Choroid plexus epithelial cell (primary cell): ENCODE measurements at regions not wholly inside any gene's neighbourhood (a gene's known extent, or its start where the extent isn't known, plus 50 kb on each side); places are given as distances from the start of the nearest gene placed in this dataset.

ENCODE experiments used
- DNase-seq: peaks from one replicate; pipeline ENCODE4 v3.0.0-alpha.2; 2010; ENCODE audit warnings: low read depth
- H3K4me3 ChIP-seq: 2 replicates; pipeline ENCODE4 v1.5.1; 2011; ENCODE audit warnings: low read depth, mild to moderate bottlenecking, control low read depth, low read length, moderate library complexity
- CTCF ChIP-seq: conservative IDR thresholded peaks from 2 replicates; pipeline ENCODE4 v1.5.1; 2011; ENCODE audit warnings: low read depth, mild to moderate bottlenecking, control low read depth, inconsistent platforms, low read length, moderate library complexity

GRCh38 chr1:193525411-193525810 lies 339.0 kb upstream of the B3GALT2 start:
- H3K4me3 ChIP-seq = no peak overlapping the region
- no peak for DNase-seq
- no peak for TF ChIP-seq CTCF

DNA sequence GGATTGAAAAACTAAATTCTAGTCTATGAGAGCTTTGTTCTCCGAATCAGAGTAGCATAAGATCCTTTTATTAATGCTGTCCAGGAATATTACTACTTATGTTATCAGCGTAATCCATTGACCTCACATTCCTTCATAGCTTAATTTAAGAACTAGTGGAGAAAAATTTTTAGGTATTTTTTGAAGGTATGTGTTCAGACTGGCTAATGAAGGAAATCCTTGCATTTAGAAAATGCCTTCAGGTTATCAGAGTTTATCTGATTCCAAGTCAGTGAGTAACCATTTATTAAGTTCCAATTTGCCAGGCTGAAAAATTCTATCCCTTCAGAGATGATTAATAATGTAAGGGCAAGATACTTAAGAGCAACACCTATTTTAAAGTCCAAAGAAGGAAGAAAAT lies 338.2 kb upstream of the B3GALT2 start:
- no peak for DNase-seq
- TF ChIP-seq CTCF = no peak
- H3K4me3 ChIP-seq = no peak overlapping the region

GRCh38 chr1:193524021-193524420 lies 337.6 kb upstream of the B3GALT2 start:
- no peak for TF ChIP-seq CTCF
- H3K4me3 ChIP-seq = no peak overlapping the region
- no peak for DNase-seq

DNA sequence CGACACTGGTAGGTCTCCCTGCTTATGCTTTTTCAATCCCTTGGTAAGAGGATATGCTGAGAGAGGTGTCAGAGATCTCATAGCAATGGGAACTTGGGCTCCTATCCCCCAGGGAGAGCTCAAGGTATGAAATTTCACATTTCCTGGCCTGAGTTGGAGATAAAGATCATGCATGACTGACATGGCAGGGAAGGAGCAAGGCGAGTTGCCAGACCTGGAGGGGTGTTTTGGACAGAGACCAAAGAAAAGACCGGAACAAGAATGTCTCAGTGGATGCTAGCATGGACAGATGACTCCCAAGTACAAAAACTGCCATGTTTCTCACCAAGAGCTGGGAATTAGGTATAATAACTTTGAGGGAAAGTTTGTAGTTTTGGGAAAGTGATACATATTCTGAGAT lies 334.1 kb upstream of the B3GALT2 start:
- DNase-seq = peak; percentile 20
- H3K4me3 ChIP-seq = no peak overlapping the region
- TF ChIP-seq CTCF = no peak

GRCh38 chr1:193519922-193520321 lies 333.5 kb upstream of the B3GALT2 start:
- TF ChIP-seq CTCF = no peak
- H3K4me3 ChIP-seq = no peak overlapping the region
- DNase-seq = no peak

- H3K4me3 ChIP-seq = no peak overlapping the region
- DNase-seq = no peak
- TF ChIP-seq CTCF = no peak
Observed at GRCh38 chr1:193516755-193517388, 330.5 kb upstream of the B3GALT2 start.

DNA sequence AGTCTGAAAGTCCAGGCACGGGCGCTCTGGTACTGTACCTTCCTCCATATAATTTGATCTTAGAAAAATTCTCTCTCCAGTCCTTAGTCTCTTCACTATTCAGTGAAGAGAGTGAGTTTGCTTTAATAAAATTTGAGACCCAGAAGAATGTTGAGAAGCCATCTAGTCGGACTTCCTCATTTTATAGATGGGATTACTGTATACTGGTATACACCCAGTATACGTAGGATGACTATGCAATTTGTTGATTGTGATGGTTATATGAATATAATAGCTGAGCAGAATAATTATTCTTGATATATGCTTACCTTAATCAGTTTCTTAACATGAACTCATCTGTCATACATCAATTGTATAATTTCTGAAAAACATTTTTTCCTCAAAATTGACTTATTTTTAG lies 328.0 kb upstream of the B3GALT2 start:
- DNase-seq = no peak
- no peak for TF ChIP-seq CTCF
- H3K4me3 ChIP-seq = no peak overlapping the region
